ENCODE measurements at regions not wholly inside any gene's neighbourhood (a gene's known extent, or its start where the extent isn't known, plus 50 kb on each side); places are given as distances from the start of the nearest gene placed in this dataset.
"Not testable (repeated sequence)": the region's sequence is repeated elsewhere in the genome, so short reads cannot be mapped to it uniquely, and the experiment has no call there.

- H3K27ac ChIP-seq = no peak overlapping the region
- no peak for TF ChIP-seq ZFX (IDR thresholded peaks at IDR 0.05; ENCODE audit: borderline replicate concordance)
- TF ChIP-seq CTCF (IDR thresholded peaks at IDR 0.05) = no peak
These were observed 103.0 kb upstream of the PLXNA2 start for GRCh38 chr1:208347191-208347590.

- TF ChIP-seq ZFX (IDR thresholded peaks at IDR 0.05; ENCODE audit: borderline replicate concordance) = no peak
- TF ChIP-seq CTCF (IDR thresholded peaks at IDR 0.05) = no peak
- no peak overlapping the region for H3K27ac ChIP-seq
These were observed 105.6 kb upstream of the PLXNA2 start for GRCh38 chr1:208349694-208350330.

DNA sequence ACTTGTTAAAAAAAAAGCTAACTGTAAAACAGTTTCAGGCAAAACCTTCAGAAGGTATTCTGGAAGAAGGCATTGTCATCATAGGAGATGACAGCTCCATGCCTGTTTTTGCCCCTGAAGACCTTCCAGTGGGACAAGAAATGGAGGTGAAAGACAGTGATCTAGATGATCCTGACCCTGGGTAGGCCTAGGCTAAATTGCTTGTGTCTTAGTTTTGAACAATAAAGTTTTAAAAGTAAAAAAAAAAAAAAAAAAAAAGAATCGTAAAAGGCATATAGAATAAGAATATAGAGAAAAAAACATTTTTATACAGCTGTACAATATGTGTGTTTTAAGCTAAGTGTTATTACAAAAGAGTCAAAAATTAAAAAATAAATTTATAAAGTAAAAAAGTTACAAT, 106.6 kb upstream of the PLXNA2 start:
- no peak overlapping the region for H3K27ac ChIP-seq
- TF ChIP-seq CTCF (IDR thresholded peaks at IDR 0.05) = no peak
- no peak for TF ChIP-seq ZFX (IDR thresholded peaks at IDR 0.05; ENCODE audit: borderline replicate concordance)

- TF ChIP-seq ZFX (IDR thresholded peaks at IDR 0.05; ENCODE audit: borderline replicate concordance) (no peak), CTCF (IDR thresholded peaks at IDR 0.05) (no peak)
- H3K27ac ChIP-seq = no peak overlapping the region
These were observed 107.7 kb upstream of the PLXNA2 start for GRCh38 chr1:208351838-208352237.

- not testable (repeated sequence) for H3K27ac ChIP-seq
These were observed 109.6 kb upstream of the PLXNA2 start for GRCh38 chr1:208353797-208354196.

DNA sequence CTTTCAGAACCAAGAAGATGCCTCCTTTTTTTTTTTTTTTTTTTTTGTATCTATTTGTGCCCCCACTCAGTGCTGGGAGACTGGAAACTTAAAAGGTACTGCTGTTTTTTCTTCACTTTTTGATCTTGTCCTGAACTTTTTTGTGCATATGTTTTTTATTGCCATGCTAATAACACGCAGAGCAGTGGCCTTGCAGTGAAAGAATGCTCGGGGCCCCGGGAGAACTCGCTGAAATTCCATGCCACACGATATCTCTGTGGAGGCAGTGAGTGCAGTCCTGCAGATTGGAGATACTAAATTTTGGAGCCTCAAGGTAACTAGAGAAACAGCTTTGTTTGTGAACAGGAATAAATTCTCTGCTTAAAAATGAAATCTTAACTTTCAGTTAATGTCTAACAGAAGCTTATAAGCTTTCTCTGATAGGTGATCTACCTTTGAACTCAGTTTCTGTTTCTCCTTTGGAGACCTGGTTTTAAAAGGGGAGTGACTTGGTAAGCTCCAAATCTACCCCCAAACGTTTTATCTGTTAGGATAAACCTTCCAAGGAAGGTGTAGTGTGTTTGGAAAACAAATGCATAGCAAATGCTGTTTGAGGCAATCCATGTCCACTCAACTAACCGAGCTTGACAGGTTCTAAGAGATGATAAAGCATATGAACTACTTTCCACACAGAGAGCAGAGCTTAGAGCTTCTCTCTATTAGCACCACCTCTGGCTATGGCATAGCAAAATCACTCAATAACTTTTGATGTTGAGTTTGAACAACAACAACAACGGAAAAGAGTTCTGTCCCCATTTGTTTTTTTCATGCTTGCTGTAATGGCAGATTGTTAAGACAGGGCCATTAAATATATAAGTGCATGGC, 113.7 kb upstream of the PLXNA2 start:
- H3K27ac ChIP-seq = no peak overlapping the region
- TF ChIP-seq ZFX (IDR thresholded peaks at IDR 0.05; ENCODE audit: borderline replicate concordance) (no peak), CTCF (IDR thresholded peaks at IDR 0.05) (no peak)

DNA sequence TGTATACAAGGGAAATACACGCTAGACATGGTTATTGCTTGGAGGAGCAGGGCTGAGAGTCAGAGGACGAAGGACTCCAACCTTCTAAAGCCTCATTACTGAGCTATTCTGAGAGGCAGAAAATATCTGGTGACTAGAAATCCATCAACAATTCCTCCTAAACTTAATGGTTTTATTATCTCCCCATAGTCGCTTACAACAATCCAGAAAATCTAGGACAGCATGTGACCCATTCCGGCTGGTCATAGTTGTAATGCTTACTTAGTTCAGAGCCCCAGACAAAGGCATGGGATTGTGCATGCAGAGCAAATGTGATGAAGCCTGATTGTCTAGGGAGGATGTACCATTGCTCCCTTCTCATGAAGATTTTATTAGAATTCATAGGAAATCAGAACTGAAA, 114.5 kb upstream of the PLXNA2 start:
- TF ChIP-seq ZFX (IDR thresholded peaks at IDR 0.05; ENCODE audit: borderline replicate concordance) = no peak
- TF ChIP-seq CTCF (IDR thresholded peaks at IDR 0.05) = no peak
- H3K27ac ChIP-seq = no peak overlapping the region
